ENCODE measurements at regions not wholly inside any gene's neighbourhood (a gene's known extent, or its start where the extent isn't known, plus 50 kb on each side); places are given as distances from the start of the nearest gene placed in this dataset.

DNA sequence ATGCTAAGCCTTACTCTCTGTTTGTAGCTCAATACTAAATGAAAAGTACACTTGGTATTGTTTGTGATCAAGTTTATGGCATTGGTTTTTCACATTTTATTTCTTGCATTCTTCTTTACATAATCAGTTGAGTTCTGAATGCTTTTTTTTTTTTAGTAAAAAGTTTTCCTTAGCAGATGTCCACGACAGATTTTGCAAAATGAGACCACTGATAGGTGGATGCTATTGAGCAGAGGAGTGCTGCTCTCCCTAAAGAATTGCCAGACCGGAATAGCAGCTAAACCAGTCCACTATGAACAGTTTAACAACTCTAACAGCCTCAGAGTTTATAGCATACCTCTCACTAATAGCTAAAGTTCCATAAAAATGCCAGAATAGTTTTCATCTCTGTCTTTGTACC lies 225.1 kb upstream of the CACNA2D1 start:
- TF ChIP-seq, protein P1, sequence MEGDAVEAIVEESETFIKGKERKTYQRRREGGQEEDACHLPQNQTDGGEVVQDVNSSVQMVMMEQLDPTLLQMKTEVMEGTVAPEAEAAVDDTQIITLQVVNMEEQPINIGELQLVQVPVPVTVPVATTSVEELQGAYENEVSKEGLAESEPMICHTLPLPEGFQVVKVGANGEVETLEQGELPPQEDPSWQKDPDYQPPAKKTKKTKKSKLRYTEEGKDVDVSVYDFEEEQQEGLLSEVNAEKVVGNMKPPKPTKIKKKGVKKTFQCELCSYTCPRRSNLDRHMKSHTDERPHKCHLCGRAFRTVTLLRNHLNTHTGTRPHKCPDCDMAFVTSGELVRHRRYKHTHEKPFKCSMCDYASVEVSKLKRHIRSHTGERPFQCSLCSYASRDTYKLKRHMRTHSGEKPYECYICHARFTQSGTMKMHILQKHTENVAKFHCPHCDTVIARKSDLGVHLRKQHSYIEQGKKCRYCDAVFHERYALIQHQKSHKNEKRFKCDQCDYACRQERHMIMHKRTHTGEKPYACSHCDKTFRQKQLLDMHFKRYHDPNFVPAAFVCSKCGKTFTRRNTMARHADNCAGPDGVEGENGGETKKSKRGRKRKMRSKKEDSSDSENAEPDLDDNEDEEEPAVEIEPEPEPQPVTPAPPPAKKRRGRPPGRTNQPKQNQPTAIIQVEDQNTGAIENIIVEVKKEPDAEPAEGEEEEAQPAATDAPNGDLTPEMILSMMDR (IDR thresholded peaks at IDR 0.05) = no peak
- TF ChIP-seq POLR2A (IDR thresholded peaks at IDR 0.05) (no peak), EP300 (IDR thresholded peaks at IDR 0.05) (no peak)

Measured in stomach (tissue), 4 donors.